Hepatocyte (in vitro differentiated cells): ENCODE measurements at regions not wholly inside any gene's neighbourhood (a gene's known extent, or its start where the extent isn't known, plus 50 kb on each side); places are given as distances from the start of the nearest gene placed in this dataset.

Experiments
- CTCF ChIP-seq: fragments of 200-600 bp; sonication (generic); IDR thresholded peaks from 2 replicates; pipeline ENCODE4 v1.5.1; 2016; ENCODE audit warnings: antibody characterized with exemption, mild to moderate bottlenecking; ENCODE audit not compliant: poor library complexity
- EZH2 ChIP-seq: fragments of 200-600 bp; sonication (generic); IDR thresholded peaks from 2 replicates; pipeline ENCODE4 v1.6.1; 2016; ENCODE audit warnings: antibody characterized with exemption, mild to moderate bottlenecking, borderline replicate concordance
- EZH2phosphoT487 ChIP-seq: fragments of 200-600 bp; sonication (generic); IDR thresholded peaks from one replicate; pipeline ENCODE4 v1.6.1; 2018; ENCODE audit warnings: antibody characterized with exemption, mild to moderate bottlenecking, low read depth, moderate library complexity; ENCODE audit not compliant: unreplicated experiment, severe bottlenecking

DNA sequence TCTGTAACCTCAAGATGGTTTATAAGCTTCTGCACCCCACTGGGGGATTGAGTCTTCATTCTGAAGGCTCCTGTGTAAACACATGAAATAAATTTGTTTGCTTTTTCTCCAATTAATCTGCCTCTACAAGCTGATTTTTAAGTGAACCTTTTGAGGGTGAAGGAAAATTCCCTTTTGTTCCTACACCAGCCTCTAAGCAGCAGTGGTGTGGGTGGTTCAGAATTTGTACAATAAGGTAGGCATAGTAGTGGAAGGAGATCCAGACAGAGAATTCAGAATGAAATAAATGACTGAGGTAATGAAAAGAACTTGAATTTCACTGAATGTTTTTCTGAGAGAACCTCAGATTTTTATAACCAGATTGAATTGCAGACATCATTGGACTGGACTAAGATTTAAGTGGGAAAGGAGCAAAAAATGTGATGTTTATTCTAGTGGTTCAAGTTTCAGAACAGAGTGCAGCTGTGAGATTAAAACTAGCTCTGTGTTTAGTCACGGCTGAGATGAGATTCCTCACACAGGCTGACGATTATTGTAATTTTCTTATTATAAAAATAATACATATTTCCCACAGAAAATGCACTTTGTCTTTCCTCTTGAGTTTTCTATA lies 1162.2 kb downstream of the TYW1 start:
- TF ChIP-seq CTCF (no peak), EZH2 (no peak), EZH2phosphoT487 (no peak)
